Calu3 (cell line): ENCODE measurements at regions not wholly inside any gene's neighbourhood (a gene's known extent, or its start where the extent isn't known, plus 50 kb on each side); places are given as distances from the start of the nearest gene placed in this dataset.

ENCODE experiments used
- BruUV-seq: library from RNA; stranded (reverse); fragments of 400-500 nt; replicated peaks from 2 replicates; lab custom pipeline; 2021; lab: Mats Ljungman, UMichigan
- CTCF ChIA-PET: fragments of 300-600 bp; sonication (Branson Sonifier 250); formaldehyde crosslinking; loops from one replicate; lab custom pipeline; 2022; ENCODE audit warnings: antibody characterized with exemption; lab: Charles Lee
- DNase-seq: peaks from one replicate; pipeline ENCODE4 v3.0.0; 2022
- H3K27ac Mint-ChIP-seq: one replicate; pipeline ENCODE4 v1.8.0; 2022; ENCODE audit warnings: mixed read lengths; ENCODE audit not compliant: unreplicated experiment
- H3K27me3 Mint-ChIP-seq: one replicate; pipeline ENCODE4 v1.8.0; 2022; ENCODE audit warnings: mixed read lengths; ENCODE audit not compliant: unreplicated experiment
- H3K36me3 Mint-ChIP-seq: one replicate; pipeline ENCODE4 v1.8.0; 2022; ENCODE audit warnings: mild to moderate bottlenecking, moderate library complexity, mixed read lengths; ENCODE audit not compliant: insufficient read depth, unreplicated experiment
- H3K4me1 Mint-ChIP-seq: one replicate; pipeline ENCODE4 v1.8.0; 2022; ENCODE audit warnings: mild to moderate bottlenecking, low read depth, mixed read lengths; ENCODE audit not compliant: unreplicated experiment
- H3K4me3 Mint-ChIP-seq: one replicate; pipeline ENCODE4 v1.8.0; 2022; ENCODE audit warnings: mild to moderate bottlenecking, low read depth, moderate library complexity, mixed read lengths; ENCODE audit not compliant: unreplicated experiment
- H3K9me3 Mint-ChIP-seq: one replicate; pipeline ENCODE4 v1.8.0; 2022; ENCODE audit warnings: low read depth, mixed read lengths; ENCODE audit not compliant: unreplicated experiment
- intact Hi-C: fragments of 100-400 bp; cut with micrococcal nuclease; formaldehyde crosslinking; loops from one replicate; pipeline ENCODE4 v1.10.0; 2022; ENCODE audit not compliant: unreplicated experiment
- TF ChIP-seq, protein P1 (sequence below): fragments of 200-600 bp; IDR thresholded peaks from one replicate; pipeline ENCODE4 v1.8.0; 2022; ENCODE audit warnings: antibody characterized with exemption; ENCODE audit not compliant: unreplicated experiment

DNA sequence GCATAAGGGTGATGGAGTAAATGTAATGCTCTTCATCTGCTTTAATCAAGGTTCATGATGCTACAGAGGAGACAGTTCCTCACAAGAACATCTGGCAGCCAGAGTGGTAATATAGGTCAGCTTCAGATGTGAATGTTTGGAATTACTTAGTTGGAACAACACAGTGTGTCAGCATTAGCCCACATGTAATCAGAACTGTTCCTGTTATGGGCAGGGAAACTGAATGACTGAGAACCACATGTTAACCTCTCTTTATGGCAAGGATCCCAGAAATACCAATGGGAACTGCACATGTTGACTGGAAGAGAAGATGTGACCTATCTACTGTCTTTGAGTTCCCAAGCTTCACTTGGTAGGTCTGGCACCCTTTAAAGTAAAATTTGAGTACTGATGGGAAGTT is 390.1 kb upstream of the PDE3A start:
- no TSS peak for BruUV-seq
- Mint-ChIP-seq H3K4me3 (no peak overlapping the region), H3K27me3 (no peaks in the 10 kb centered on the region), H3K9me3 (peaks cover 3% of the 10 kb centered on the region), H3K36me3 (no peaks in the 10 kb centered on the region), H3K4me1 (peaks cover 4% of the 10 kb centered on the region), H3K27ac (no peak overlapping the region)
- intact Hi-C loops, result no loop called here
- no peak for DNase-seq
- TF ChIP-seq, protein P1, sequence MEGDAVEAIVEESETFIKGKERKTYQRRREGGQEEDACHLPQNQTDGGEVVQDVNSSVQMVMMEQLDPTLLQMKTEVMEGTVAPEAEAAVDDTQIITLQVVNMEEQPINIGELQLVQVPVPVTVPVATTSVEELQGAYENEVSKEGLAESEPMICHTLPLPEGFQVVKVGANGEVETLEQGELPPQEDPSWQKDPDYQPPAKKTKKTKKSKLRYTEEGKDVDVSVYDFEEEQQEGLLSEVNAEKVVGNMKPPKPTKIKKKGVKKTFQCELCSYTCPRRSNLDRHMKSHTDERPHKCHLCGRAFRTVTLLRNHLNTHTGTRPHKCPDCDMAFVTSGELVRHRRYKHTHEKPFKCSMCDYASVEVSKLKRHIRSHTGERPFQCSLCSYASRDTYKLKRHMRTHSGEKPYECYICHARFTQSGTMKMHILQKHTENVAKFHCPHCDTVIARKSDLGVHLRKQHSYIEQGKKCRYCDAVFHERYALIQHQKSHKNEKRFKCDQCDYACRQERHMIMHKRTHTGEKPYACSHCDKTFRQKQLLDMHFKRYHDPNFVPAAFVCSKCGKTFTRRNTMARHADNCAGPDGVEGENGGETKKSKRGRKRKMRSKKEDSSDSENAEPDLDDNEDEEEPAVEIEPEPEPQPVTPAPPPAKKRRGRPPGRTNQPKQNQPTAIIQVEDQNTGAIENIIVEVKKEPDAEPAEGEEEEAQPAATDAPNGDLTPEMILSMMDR, result no peak
- CTCF ChIA-PET, result no interaction called here

DNA sequence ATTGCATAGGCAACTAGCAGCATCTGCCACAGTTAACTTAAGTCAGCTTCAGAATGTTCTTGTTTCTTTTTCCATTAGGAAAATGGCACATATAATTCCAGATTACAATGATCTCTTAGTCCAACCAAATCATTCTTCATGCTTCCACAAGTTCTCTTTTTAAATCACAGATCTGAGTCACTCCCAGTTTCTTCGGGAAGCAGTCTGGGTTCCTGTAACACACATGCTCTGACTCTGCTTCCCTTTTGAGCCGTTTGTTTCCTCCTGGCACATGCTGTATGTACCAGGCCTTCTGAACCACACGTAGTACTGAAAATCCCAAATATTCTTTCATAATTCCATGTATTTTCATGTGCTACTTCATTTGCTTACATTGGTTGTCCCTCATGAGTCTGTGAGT is 388.8 kb upstream of the PDE3A start:
- peaks cover 3% of the 10 kb centered on the region for H3K9me3 Mint-ChIP-seq
- TF ChIP-seq, protein P1, result no peak
- H3K27ac Mint-ChIP-seq, result no peak overlapping the region
- H3K4me3 Mint-ChIP-seq, result no peak overlapping the region
- intact Hi-C loops, result no loop called here
- H3K27me3 Mint-ChIP-seq, result no peaks in the 10 kb centered on the region
- H3K36me3 Mint-ChIP-seq, result no peaks in the 10 kb centered on the region
- H3K4me1 Mint-ChIP-seq, result no peaks in the 10 kb centered on the region
- no peak for DNase-seq
- CTCF ChIA-PET, result no interaction called here
- BruUV-seq, result no TSS peak

DNA sequence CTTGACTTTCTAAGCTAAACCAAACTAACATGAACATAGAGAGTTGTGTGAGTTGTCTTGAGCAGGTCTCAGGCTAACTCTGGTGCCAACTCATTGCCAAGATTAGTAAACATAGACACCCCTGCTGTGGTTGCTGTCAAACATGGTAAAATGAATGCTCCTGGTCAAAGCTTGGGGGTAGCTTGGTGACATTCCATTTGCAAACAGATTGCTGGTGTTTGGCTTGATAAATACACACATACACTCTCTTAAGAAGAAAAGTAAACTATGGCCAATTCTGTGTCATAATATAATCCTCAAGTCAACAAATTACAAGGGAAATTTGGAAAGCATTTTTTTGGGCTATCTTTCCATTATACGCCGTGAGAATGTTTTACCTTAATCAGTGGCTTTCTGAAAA is 386.4 kb upstream of the PDE3A start:
- CTCF ChIA-PET, result interaction anchor here (0.8 kb wide), 1 partner anchor 10 kb away, joined by 3 read pairs; no protein-coding TSS in a partner anchor
- no TSS peak for BruUV-seq

DNA sequence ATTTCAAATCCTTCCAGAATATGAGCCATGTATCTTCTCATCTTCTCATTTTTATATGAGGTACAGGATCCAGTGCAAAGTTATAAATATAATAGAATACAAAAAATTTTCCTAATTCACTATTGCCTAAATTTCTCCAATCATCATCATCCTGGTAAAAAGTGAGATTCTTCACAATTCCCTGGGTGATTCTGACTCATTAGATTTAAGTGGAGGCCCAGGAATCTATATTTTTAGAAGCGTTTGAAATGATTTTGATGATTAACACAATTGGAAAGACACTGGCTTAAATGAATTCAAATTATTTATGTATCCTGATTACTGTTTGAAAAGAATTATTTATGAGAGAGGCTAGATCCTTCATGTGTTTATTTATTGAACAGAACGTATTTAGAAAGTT is 380.3 kb upstream of the PDE3A start:
- no peaks in the 10 kb centered on the region for H3K27me3 Mint-ChIP-seq
- H3K36me3 Mint-ChIP-seq, result no peaks in the 10 kb centered on the region
- TF ChIP-seq, protein P1, result no peak
- CTCF ChIA-PET, result no interaction called here
- no peak for DNase-seq
- no peaks in the 10 kb centered on the region for H3K9me3 Mint-ChIP-seq
- no peak overlapping the region for H3K4me3 Mint-ChIP-seq
- H3K27ac Mint-ChIP-seq, result no peak overlapping the region
- intact Hi-C loops, result no loop called here
- BruUV-seq, result no TSS peak
- H3K4me1 Mint-ChIP-seq, result peaks cover 7% of the 10 kb centered on the region

More for the DNA sequence above, 386.4 kb upstream of the PDE3A start:
- Mint-ChIP-seq H3K36me3 (no peaks in the 10 kb centered on the region), H3K4me3 (no peak overlapping the region), H3K27me3 (no peaks in the 10 kb centered on the region), H3K4me1 (no peaks in the 10 kb centered on the region), H3K9me3 (no peaks in the 10 kb centered on the region), H3K27ac (no peak overlapping the region)
- TF ChIP-seq, protein P1, result no peak
- intact Hi-C loops, result no loop called here
- no peak for DNase-seq
